CD8-positive, alpha-beta memory T cell (primary cell): ENCODE measurements at regions not wholly inside any gene's neighbourhood (a gene's known extent, or its start where the extent isn't known, plus 50 kb on each side); places are given as distances from the start of the nearest gene placed in this dataset.

Source experiments
- CTCF ChIA-PET: fragments of 350-600 bp; sonication (Branson Sonifier 250); formaldehyde crosslinking; loops from one replicate; lab custom pipeline; 2021; ENCODE audit warnings: antibody characterized with exemption; lab: Charles Lee
- POLR2A ChIA-PET: fragments of 350-600 bp; sonication (Branson Sonifier 250); formaldehyde crosslinking; loops from one replicate; lab custom pipeline; 2021; ENCODE audit warnings: antibody characterized with exemption; lab: Charles Lee
- DNase-seq, 5 donors: peaks; one replicate each; pipeline versions ENCODE4 v3.0.0 to v3.0.0-alpha.2; 2020 to 2022; ENCODE audit warnings: mixed read lengths in 1 of 5
- H3K27ac ChIP-seq: one replicate; pipeline ENCODE4 v1.7.0; 2013; ENCODE audit warnings: low read depth, mild to moderate bottlenecking, low read length, moderate library complexity
- H3K27me3 ChIP-seq: 2 replicates; pipeline ENCODE4 v1.7.0; 2013; ENCODE audit warnings: low read length, mild to moderate bottlenecking; ENCODE audit not compliant: insufficient read depth, poor library complexity, severe bottlenecking
- H3K36me3 ChIP-seq: 2 replicates; pipeline ENCODE4 v1.7.0; 2013; ENCODE audit warnings: mild to moderate bottlenecking, low read length, moderate library complexity; ENCODE audit not compliant: insufficient read depth
- H3K4me1 ChIP-seq: 2 replicates; pipeline ENCODE4 v1.7.0; 2013; ENCODE audit warnings: mild to moderate bottlenecking, low read length, moderate library complexity; ENCODE audit not compliant: insufficient read depth
- H3K4me3 ChIP-seq: 2 replicates; pipeline ENCODE4 v1.7.0; 2013; ENCODE audit warnings: mild to moderate bottlenecking, low read length
- H3K9me3 ChIP-seq: 2 replicates; pipeline ENCODE4 v1.7.0; 2013; ENCODE audit warnings: mild to moderate bottlenecking, low read length
- H3K27ac Mint-ChIP-seq, 8 donors: one replicate each; pipeline ENCODE4 v1.8.0; 2020 to 2021; ENCODE audit warnings: mixed read lengths in 8 of 8, mild to moderate bottlenecking in 6 of 8, inconsistent platforms in 3 of 8, moderate library complexity in 3 of 8
- H3K27me3 Mint-ChIP-seq, 2 donors: one replicate each; pipeline ENCODE4 v1.8.0; 2020 to 2021; ENCODE audit warnings: mixed read lengths in 2 of 2, mild to moderate bottlenecking in 1 of 2, moderate library complexity in 1 of 2
- H3K36me3 Mint-ChIP-seq, 3 donors: one replicate each; pipeline ENCODE4 v1.8.0; 2020 to 2021; ENCODE audit warnings: mixed read lengths in 3 of 3, inconsistent platforms in 1 of 3, mild to moderate bottlenecking in 1 of 3
- H3K4me1 Mint-ChIP-seq, 3 donors: one replicate each; pipeline ENCODE4 v1.8.0; 2020 to 2021; ENCODE audit warnings: mixed read lengths in 3 of 3, inconsistent platforms in 1 of 3, mild to moderate bottlenecking in 1 of 3
- H3K4me3 Mint-ChIP-seq, 7 donors: one replicate each; pipeline ENCODE4 v1.8.0; 2020 to 2021; ENCODE audit warnings: mixed read lengths in 7 of 7, mild to moderate bottlenecking in 6 of 7, moderate library complexity in 4 of 7, inconsistent platforms in 2 of 7
- H3K9me3 Mint-ChIP-seq, 5 donors: one replicate each; pipeline ENCODE4 v1.8.0; 2020 to 2022; ENCODE audit warnings: mixed read lengths in 5 of 5, mild to moderate bottlenecking in 3 of 5, moderate library complexity in 2 of 5, inconsistent platforms in 1 of 5

GRCh38 chr2:138336146-138336545, 165.4 kb upstream of the SPOPL start:
- H3K4me1 Mint-ChIP-seq: no peaks in the 10 kb centered on the region
- peaks cover 0 to 2% of the 10 kb centered on the region in 2 donors for H3K27me3 Mint-ChIP-seq
- DNase-seq: no peak
- Histone ChIP-seq H3K4me3 (no peak overlapping the region), H3K27me3 (no peaks in the 10 kb centered on the region), H3K36me3 (no peaks in the 10 kb centered on the region), H3K27ac (no peak overlapping the region), H3K9me3 (no peaks in the 10 kb centered on the region), H3K4me1 (no peaks in the 10 kb centered on the region)
- no peak overlapping the region for H3K27ac Mint-ChIP-seq
- H3K4me3 Mint-ChIP-seq: no peak overlapping the region
- ChIA-PET POLR2A (no interaction called here), CTCF (no interaction called here)
- peaks cover 0 to 7% (median 2%) of the 10 kb centered on the region in 5 donors for H3K9me3 Mint-ChIP-seq
- no peaks in the 10 kb centered on the region for H3K36me3 Mint-ChIP-seq

GRCh38 chr2:138355244-138355643, 146.3 kb upstream of the SPOPL start:
- H3K9me3 Mint-ChIP-seq: peaks cover 0 to 13% (median 0%) of the 10 kb centered on the region in 5 donors
- no peak overlapping the region for H3K27ac Mint-ChIP-seq
- DNase-seq: no peak
- Histone ChIP-seq H3K27me3 (no peaks in the 10 kb centered on the region), H3K36me3 (no peaks in the 10 kb centered on the region), H3K27ac (no peak overlapping the region), H3K4me3 (no peak overlapping the region), H3K4me1 (no peaks in the 10 kb centered on the region), H3K9me3 (no peaks in the 10 kb centered on the region)
- H3K36me3 Mint-ChIP-seq: peaks cover 0 to 3% (median 0%) of the 10 kb centered on the region in 3 donors
- H3K27me3 Mint-ChIP-seq: peaks cover under 1 to 1% of the 10 kb centered on the region in 2 donors
- H3K4me1 Mint-ChIP-seq: no peaks in the 10 kb centered on the region
- CTCF ChIA-PET: no interaction called here
- POLR2A ChIA-PET: no interaction called here
- no peak overlapping the region for H3K4me3 Mint-ChIP-seq

GRCh38 chr2:138356178-138356577, 145.4 kb upstream of the SPOPL start:
- no peaks in the 10 kb centered on the region for H3K27me3 ChIP-seq
- no peaks in the 10 kb centered on the region for H3K4me1 ChIP-seq
- Mint-ChIP-seq H3K9me3 (peaks cover 0 to 13% (median 0%) of the 10 kb centered on the region in 5 donors), H3K4me1 (no peaks in the 10 kb centered on the region), H3K27ac (no peak overlapping the region), H3K27me3 (peaks cover under 1 to 3% of the 10 kb centered on the region in 2 donors), H3K4me3 (no peak overlapping the region), H3K36me3 (peaks cover 0 to 3% (median 0%) of the 10 kb centered on the region in 3 donors)
- ChIA-PET CTCF (no interaction called here), POLR2A (no interaction called here)
- no peaks in the 10 kb centered on the region for H3K36me3 ChIP-seq
- H3K9me3 ChIP-seq: no peaks in the 10 kb centered on the region
- H3K4me3 ChIP-seq: no peak overlapping the region
- no peak for DNase-seq
- H3K27ac ChIP-seq: no peak overlapping the region

GRCh38 chr2:138359532-138359931, 142.0 kb upstream of the SPOPL start:
- no peak for DNase-seq
- ChIA-PET POLR2A (no interaction called here), CTCF (no interaction called here)
- Mint-ChIP-seq H3K36me3 (no peaks in the 10 kb centered on the region), H3K27me3 (peaks cover 2 to 7% of the 10 kb centered on the region in 2 donors), H3K4me1 (no peaks in the 10 kb centered on the region), H3K4me3 (no peak overlapping the region), H3K27ac (peak overlapping the region in 1 of 8 donors; percentile 61), H3K9me3 (peaks cover 0 to 5% (median 0%) of the 10 kb centered on the region in 5 donors)
- H3K9me3 ChIP-seq: no peaks in the 10 kb centered on the region
- H3K27ac ChIP-seq: no peak overlapping the region
- no peak overlapping the region for H3K4me3 ChIP-seq
- H3K4me1 ChIP-seq: no peaks in the 10 kb centered on the region
- no peaks in the 10 kb centered on the region for H3K27me3 ChIP-seq
- H3K36me3 ChIP-seq: no peaks in the 10 kb centered on the region

- no peak overlapping the region for H3K27ac ChIP-seq
- no peak overlapping the region for H3K4me3 ChIP-seq
- peaks cover 6 to 7% of the 10 kb centered on the region in 2 donors for H3K27me3 Mint-ChIP-seq
- H3K4me1 Mint-ChIP-seq: no peaks in the 10 kb centered on the region
- no peaks in the 10 kb centered on the region for H3K9me3 ChIP-seq
- no peak overlapping the region for H3K4me3 Mint-ChIP-seq
- H3K27ac Mint-ChIP-seq: no peak overlapping the region
- ChIA-PET POLR2A (no interaction called here), CTCF (no interaction called here)
- H3K36me3 Mint-ChIP-seq: no peaks in the 10 kb centered on the region
- no peaks in the 10 kb centered on the region for H3K36me3 ChIP-seq
- peaks cover 0 to 2% (median 0%) of the 10 kb centered on the region in 5 donors for H3K9me3 Mint-ChIP-seq
- H3K27me3 ChIP-seq: no peaks in the 10 kb centered on the region
- H3K4me1 ChIP-seq: no peaks in the 10 kb centered on the region
- no peak for DNase-seq
Measured at GRCh38 chr2:138364554-138365162, 136.9 kb upstream of the SPOPL start.

GRCh38 chr2:138365581-138365980, 136.0 kb upstream of the SPOPL start:
- Histone ChIP-seq H3K9me3 (no peaks in the 10 kb centered on the region), H3K27me3 (no peaks in the 10 kb centered on the region), H3K4me1 (no peaks in the 10 kb centered on the region), H3K4me3 (no peak overlapping the region), H3K36me3 (no peaks in the 10 kb centered on the region), H3K27ac (no peak overlapping the region)
- peaks cover 3 to 6% of the 10 kb centered on the region in 2 donors for H3K27me3 Mint-ChIP-seq
- H3K4me1 Mint-ChIP-seq: no peaks in the 10 kb centered on the region
- no peak overlapping the region for H3K4me3 Mint-ChIP-seq
- CTCF ChIA-PET: no interaction called here
- POLR2A ChIA-PET: no interaction called here
- no peak overlapping the region for H3K27ac Mint-ChIP-seq
- H3K36me3 Mint-ChIP-seq: no peaks in the 10 kb centered on the region
- no peak for DNase-seq
- peaks cover 0 to 4% (median 0%) of the 10 kb centered on the region in 5 donors for H3K9me3 Mint-ChIP-seq

GRCh38 chr2:138369856-138370255, 131.7 kb upstream of the SPOPL start:
- no peak overlapping the region for H3K27ac ChIP-seq
- H3K9me3 ChIP-seq: no peaks in the 10 kb centered on the region
- DNase-seq: no peak
- H3K36me3 ChIP-seq: no peaks in the 10 kb centered on the region
- no peaks in the 10 kb centered on the region for H3K27me3 ChIP-seq
- POLR2A ChIA-PET: no interaction called here
- no peak overlapping the region for H3K4me3 Mint-ChIP-seq
- H3K9me3 Mint-ChIP-seq: peaks cover 0 to 10% (median 2%) of the 10 kb centered on the region in 5 donors
- no peak overlapping the region for H3K27ac Mint-ChIP-seq
- no peak overlapping the region for H3K4me3 ChIP-seq
- H3K36me3 Mint-ChIP-seq: no peaks in the 10 kb centered on the region
- H3K27me3 Mint-ChIP-seq: peaks cover 0 to 5% of the 10 kb centered on the region in 2 donors
- H3K4me1 ChIP-seq: no peaks in the 10 kb centered on the region
- no peaks in the 10 kb centered on the region for H3K4me1 Mint-ChIP-seq
- CTCF ChIA-PET: no interaction called here

- Mint-ChIP-seq H3K4me3 (no peak overlapping the region), H3K27ac (peak overlapping the region in 1 of 8 donors; percentile 21), H3K27me3 (peaks cover 0 to 3% of the 10 kb centered on the region in 2 donors), H3K9me3 (peaks cover 0 to 21% (median 3%) of the 10 kb centered on the region in 5 donors), H3K36me3 (peaks cover 0 to 10% (median 0%) of the 10 kb centered on the region in 3 donors), H3K4me1 (no peaks in the 10 kb centered on the region)
- H3K4me3 ChIP-seq: no peak overlapping the region
- H3K9me3 ChIP-seq: no peaks in the 10 kb centered on the region
- no peaks in the 10 kb centered on the region for H3K36me3 ChIP-seq
- POLR2A ChIA-PET: no interaction called here
- no peak for DNase-seq
- CTCF ChIA-PET: no interaction called here
- no peaks in the 10 kb centered on the region for H3K4me1 ChIP-seq
- H3K27me3 ChIP-seq: no peaks in the 10 kb centered on the region
- H3K27ac ChIP-seq: no peak overlapping the region
Measured at GRCh38 chr2:138373993-138374408, 127.6 kb upstream of the SPOPL start.
